ENCODE measurements at regions not wholly inside any gene's neighbourhood (a gene's known extent, or its start where the extent isn't known, plus 50 kb on each side); places are given as distances from the start of the nearest gene placed in this dataset.

- TF ChIP-seq, protein P1, sequence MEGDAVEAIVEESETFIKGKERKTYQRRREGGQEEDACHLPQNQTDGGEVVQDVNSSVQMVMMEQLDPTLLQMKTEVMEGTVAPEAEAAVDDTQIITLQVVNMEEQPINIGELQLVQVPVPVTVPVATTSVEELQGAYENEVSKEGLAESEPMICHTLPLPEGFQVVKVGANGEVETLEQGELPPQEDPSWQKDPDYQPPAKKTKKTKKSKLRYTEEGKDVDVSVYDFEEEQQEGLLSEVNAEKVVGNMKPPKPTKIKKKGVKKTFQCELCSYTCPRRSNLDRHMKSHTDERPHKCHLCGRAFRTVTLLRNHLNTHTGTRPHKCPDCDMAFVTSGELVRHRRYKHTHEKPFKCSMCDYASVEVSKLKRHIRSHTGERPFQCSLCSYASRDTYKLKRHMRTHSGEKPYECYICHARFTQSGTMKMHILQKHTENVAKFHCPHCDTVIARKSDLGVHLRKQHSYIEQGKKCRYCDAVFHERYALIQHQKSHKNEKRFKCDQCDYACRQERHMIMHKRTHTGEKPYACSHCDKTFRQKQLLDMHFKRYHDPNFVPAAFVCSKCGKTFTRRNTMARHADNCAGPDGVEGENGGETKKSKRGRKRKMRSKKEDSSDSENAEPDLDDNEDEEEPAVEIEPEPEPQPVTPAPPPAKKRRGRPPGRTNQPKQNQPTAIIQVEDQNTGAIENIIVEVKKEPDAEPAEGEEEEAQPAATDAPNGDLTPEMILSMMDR (IDR thresholded peaks at IDR 0.05; ENCODE audit: insufficient read depth, low read depth, low read length, missing control alignments): no peak
- no peak overlapping the region for H3K4me3 ChIP-seq (ENCODE audit: low read depth, low read length)
- DNase-seq (ENCODE audit: low read depth): no peak
Measured at GRCh38 chr16:66113223-66113622, 253.3 kb upstream of the CDH5 start.

DNA sequence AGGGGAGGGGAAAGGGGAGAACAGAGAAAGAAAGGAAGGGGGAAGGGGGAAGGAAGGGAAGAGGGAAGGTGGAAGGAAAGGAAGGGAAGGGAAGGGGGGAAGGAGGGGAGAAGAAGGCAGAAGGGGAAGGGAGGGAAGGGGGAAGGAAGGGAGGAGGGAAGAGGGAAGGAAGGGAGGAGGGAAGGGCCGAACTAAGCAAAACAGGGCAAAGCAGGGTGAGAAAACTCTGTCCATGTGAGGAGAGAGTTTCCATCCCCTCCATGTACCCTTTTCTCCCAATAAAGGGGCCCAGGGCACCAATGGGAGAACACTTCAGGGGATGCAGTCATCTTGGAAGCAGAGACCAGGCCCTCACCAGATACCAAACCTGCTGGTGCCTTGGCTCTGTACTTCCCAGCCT, 256.8 kb upstream of the CDH5 start:
- no peak overlapping the region for H3K4me3 ChIP-seq (ENCODE audit: low read depth, low read length)
- DNase-seq (ENCODE audit: low read depth): no peak
- TF ChIP-seq, protein P1 (IDR thresholded peaks at IDR 0.05; ENCODE audit: insufficient read depth, low read depth, low read length, missing control alignments): no peak

DNA sequence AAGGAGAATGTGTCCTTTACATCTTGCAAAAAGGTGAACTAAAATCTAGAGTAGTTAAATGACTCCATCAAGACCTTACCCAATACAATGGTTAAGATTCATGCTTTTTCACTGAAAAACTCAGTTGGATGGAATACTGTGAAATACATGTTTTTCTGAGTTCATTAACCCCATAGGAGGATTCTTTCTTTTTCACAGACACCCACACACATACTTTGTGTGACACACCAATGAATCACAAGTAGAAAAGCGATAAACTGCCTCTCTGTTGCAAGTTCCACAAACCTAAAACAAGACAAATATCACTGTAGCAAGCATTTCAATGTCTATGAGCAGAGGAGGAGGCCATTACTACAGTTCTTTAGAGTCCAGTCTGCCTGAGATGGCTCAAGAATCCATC, 258.8 kb upstream of the CDH5 start:
- no peak overlapping the region for H3K4me3 ChIP-seq (ENCODE audit: low read depth, low read length)
- DNase-seq (ENCODE audit: low read depth): no peak
- TF ChIP-seq, protein P1 (IDR thresholded peaks at IDR 0.05; ENCODE audit: insufficient read depth, low read depth, low read length, missing control alignments): no peak

GRCh38 chr16:66103211-66103610, 263.3 kb upstream of the CDH5 start:
- H3K4me3 ChIP-seq (ENCODE audit: low read depth, low read length): no peak overlapping the region
- DNase-seq (ENCODE audit: low read depth): no peak
- TF ChIP-seq, protein P1 (IDR thresholded peaks at IDR 0.05; ENCODE audit: insufficient read depth, low read depth, low read length, missing control alignments): no peak

- no peak for DNase-seq (ENCODE audit: low read depth)
- TF ChIP-seq, protein P1 (IDR thresholded peaks at IDR 0.05; ENCODE audit: insufficient read depth, low read depth, low read length, missing control alignments): no peak
- no peak overlapping the region for H3K4me3 ChIP-seq (ENCODE audit: low read depth, low read length)
Measured at GRCh38 chr16:66099306-66099705, 267.2 kb upstream of the CDH5 start.

DNA sequence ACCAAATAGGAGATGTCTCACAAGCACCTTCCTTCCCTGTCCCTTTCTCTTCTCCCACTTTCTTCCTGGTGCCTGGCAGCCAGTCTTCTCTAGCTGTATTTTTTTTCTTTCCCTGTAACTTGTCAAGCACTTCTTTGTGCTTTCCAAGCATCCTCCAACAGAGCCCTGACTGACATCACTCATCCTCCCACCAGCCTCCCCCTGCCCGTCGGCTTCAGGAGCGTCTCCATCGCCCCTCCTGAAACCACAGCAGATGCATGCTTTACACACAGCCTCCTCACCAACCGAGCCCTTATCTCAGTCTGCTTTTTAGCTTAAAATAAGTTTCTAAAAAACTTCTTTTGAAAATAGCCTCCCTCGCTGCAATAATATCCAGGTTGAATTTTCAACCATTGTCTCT, 268.7 kb upstream of the CDH5 start:
- DNase-seq (ENCODE audit: low read depth): no peak
- TF ChIP-seq, protein P1 (IDR thresholded peaks at IDR 0.05; ENCODE audit: insufficient read depth, low read depth, low read length, missing control alignments): no peak
- no peak overlapping the region for H3K4me3 ChIP-seq (ENCODE audit: low read depth, low read length)

DNA sequence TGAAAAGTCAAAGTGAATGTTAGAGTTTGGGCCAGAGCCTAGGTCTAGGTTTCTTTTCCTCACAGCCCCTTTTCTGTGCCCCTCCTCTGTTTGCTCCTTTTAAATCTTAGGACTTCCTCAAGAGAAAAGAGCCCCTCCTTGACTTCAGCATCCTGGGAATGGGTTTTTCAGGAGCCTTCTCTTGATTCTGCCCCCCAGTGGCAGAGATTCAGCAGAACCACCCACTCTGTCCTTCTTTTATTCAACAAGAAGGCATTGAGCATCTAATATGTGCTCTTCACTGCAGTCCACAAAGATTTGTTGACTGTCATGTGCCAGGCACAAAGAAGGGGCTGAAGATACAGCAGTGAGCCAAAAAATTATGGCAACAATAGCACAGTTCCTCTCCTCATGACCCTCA, 270.8 kb upstream of the CDH5 start:
- DNase-seq (ENCODE audit: low read depth): no peak
- TF ChIP-seq, protein P1 (IDR thresholded peaks at IDR 0.05; ENCODE audit: insufficient read depth, low read depth, low read length, missing control alignments): no peak
- no peak overlapping the region for H3K4me3 ChIP-seq (ENCODE audit: low read depth, low read length)
